Erythroblast (primary cell): ENCODE measurements at regions not wholly inside any gene's neighbourhood (a gene's known extent, or its start where the extent isn't known, plus 50 kb on each side); places are given as distances from the start of the nearest gene placed in this dataset.
"Not testable (repeated sequence)": the region's sequence is repeated elsewhere in the genome, so short reads cannot be mapped to it uniquely, and the experiment has no call there.

Source experiments
- GATA1 ChIP-seq: IDR thresholded peaks from 2 replicates; pipeline ENCODE4 v1.6.1; 2011; ENCODE audit warnings: low read depth, mild to moderate bottlenecking, control low read depth, low read length, moderate library complexity
- POLR2A ChIP-seq: IDR thresholded peaks from 2 replicates; pipeline ENCODE4 v1.6.1; 2011; ENCODE audit warnings: mild to moderate bottlenecking, low read length

- TF ChIP-seq POLR2A, GATA1: not testable (repeated sequence)
These were observed 1101.9 kb downstream of the OTOL1 start for GRCh38 chr3:162598500-162598899.
